ENCODE measurements at regions not wholly inside any gene's neighbourhood (a gene's known extent, or its start where the extent isn't known, plus 50 kb on each side); places are given as distances from the start of the nearest gene placed in this dataset.

DNA sequence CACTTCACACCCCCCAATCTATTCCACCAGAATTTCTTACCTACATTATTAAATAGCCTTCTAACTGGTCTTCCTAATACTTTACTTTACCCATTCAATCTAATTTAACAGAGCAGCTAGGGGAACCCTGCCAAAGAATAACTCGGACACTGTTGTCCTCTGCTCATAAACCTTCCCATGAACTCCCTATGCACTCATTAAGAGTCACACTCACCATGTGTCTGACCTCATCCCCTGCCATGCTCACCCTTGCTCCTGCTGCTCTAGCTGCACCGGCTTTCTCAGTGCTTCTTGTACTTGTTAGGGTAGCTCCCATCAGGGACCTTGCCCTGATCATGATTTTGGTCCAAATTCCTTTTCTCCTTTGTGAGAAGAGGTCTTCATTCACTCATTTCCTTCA, 54.6 kb upstream of the GUCY1A1 start:
- Histone ChIP-seq H4K8ac (replicated peaks; ENCODE audit: insufficient read length, low read depth, low read length) (no peak overlapping the region), H3K56ac (ENCODE audit: insufficient read length, low read depth, low read length) (no peak overlapping the region), H3K14ac (ENCODE audit: insufficient read depth, low read length) (no peak overlapping the region), H4K91ac (ENCODE audit: insufficient read length, low read depth, low read length) (no peak overlapping the region), H3K27me3 (ENCODE audit: insufficient read depth, low read length) (no peaks in the 10 kb centered on the region), H2AK5ac (ENCODE audit: insufficient read length, low read length) (no peak overlapping the region), H3K4me2 (ENCODE audit: insufficient read depth, insufficient read length, low read length) (no peak overlapping the region), H2BK20ac (ENCODE audit: low read depth, low read length, poor library complexity, severe bottlenecking) (no peak overlapping the region), H3K27ac (ENCODE audit: insufficient read length, low read depth, low read length) (no peak overlapping the region), H2BK12ac (ENCODE audit: insufficient read length, low read depth, low read length) (no peak overlapping the region), H2BK15ac (ENCODE audit: low read depth, low read length) (no peak overlapping the region), H3K79me2 (ENCODE audit: insufficient read depth, low read length) (no peaks in the 10 kb centered on the region), H3K23ac (ENCODE audit: insufficient read length, low read depth, low read length) (no peak overlapping the region), H3K23me2 (ENCODE audit: insufficient read length, low read depth, low read length, poor library complexity, severe bottlenecking) (no peaks in the 10 kb centered on the region), H4K20me1 (ENCODE audit: control insufficient read depth, insufficient read depth, insufficient read length) (no peaks in the 10 kb centered on the region), H3K9ac (ENCODE audit: extremely low read depth, insufficient read length, low read length) (no peak overlapping the region), H3T11ph (ENCODE audit: low read length) (no peak overlapping the region), H3K79me1 (ENCODE audit: insufficient read depth, low read depth, low read length, poor library complexity, severe bottlenecking) (no peaks in the 10 kb centered on the region), H2AFZ (ENCODE audit: low read length) (no peak overlapping the region), H2BK120ac (ENCODE audit: low read depth, low read length, poor library complexity, severe bottlenecking) (no peak overlapping the region), H3K18ac (ENCODE audit: insufficient read length, low read depth, low read length) (no peak overlapping the region), H4K5ac (ENCODE audit: insufficient read length, low read depth, low read length) (no peak overlapping the region), H3K4me1 (ENCODE audit: insufficient read depth, low read length) (no peaks in the 10 kb centered on the region), H3K9me3 (ENCODE audit: control insufficient read depth, low read depth, low read length) (no peaks in the 10 kb centered on the region), H2BK5ac (ENCODE audit: insufficient read length, low read length) (no peak overlapping the region), H3K4ac (ENCODE audit: low read depth, low read length) (no peak overlapping the region)
- Mint-ChIP-seq H3K9me3 (no peaks in the 10 kb centered on the region; a peak in 1 of 5 replicates), H3K36me3 (ENCODE audit: insufficient read depth in 1 of 3, low read depth in 3 of 3) (no peaks in the 10 kb centered on the region), H3K4me3 (no peak overlapping the region), H3K4me1 (no peaks in the 10 kb centered on the region), H3K27ac (peak overlapping the region in 1 of 3 experiments; percentile 53; a peak in 1 of 7 replicates), H3K27me3 (ENCODE audit: low read depth) (peaks cover 5% of the 10 kb centered on the region)
- WGBS (ENCODE audit: extremely low coverage, insufficient read length, low lambda C conversion rate), result no CpG with 5 or more reads among the region's 2 CpGs
- TF ChIP-seq, protein P1, sequence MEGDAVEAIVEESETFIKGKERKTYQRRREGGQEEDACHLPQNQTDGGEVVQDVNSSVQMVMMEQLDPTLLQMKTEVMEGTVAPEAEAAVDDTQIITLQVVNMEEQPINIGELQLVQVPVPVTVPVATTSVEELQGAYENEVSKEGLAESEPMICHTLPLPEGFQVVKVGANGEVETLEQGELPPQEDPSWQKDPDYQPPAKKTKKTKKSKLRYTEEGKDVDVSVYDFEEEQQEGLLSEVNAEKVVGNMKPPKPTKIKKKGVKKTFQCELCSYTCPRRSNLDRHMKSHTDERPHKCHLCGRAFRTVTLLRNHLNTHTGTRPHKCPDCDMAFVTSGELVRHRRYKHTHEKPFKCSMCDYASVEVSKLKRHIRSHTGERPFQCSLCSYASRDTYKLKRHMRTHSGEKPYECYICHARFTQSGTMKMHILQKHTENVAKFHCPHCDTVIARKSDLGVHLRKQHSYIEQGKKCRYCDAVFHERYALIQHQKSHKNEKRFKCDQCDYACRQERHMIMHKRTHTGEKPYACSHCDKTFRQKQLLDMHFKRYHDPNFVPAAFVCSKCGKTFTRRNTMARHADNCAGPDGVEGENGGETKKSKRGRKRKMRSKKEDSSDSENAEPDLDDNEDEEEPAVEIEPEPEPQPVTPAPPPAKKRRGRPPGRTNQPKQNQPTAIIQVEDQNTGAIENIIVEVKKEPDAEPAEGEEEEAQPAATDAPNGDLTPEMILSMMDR (conservative IDR thresholded peaks at IDR 0.05), result no peak
- DNase-seq, result no peak

Data from H9 (cell line).